22Rv1 (cell line): ENCODE measurements at regions not wholly inside any gene's neighbourhood (a gene's known extent, or its start where the extent isn't known, plus 50 kb on each side); places are given as distances from the start of the nearest gene placed in this dataset.

ENCODE experiments used
- CTCF ChIP-seq: fragments of 450-650 bp; IDR thresholded peaks from 2 replicates; pipeline ENCODE4 v1.5.1; 2017; ENCODE audit warnings: mild to moderate bottlenecking
- ZFX ChIP-seq: fragments of 450-650 bp; IDR thresholded peaks from 2 replicates; pipeline ENCODE4 v1.6.1; 2017; ENCODE audit warnings: antibody characterized with exemption, borderline replicate concordance

DNA sequence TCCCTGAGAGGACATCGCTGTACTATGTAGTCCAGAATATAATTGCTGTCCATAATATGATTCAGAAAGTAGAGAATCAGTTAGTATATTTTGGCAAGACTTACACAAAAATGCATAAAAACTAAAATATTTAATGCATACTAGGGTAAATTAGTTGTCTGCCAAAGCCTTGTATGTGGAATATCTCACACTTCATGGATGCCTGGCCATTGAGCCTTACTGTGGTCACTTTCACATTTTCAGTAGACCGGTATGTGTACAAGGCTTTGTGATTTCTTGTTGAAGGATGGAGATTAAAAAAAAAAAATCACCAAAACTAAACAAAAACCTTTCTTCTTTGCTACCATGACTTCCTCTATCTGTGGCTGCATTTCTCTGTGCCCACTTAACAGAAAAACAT is 197.3 kb upstream of the DDHD1 start:
- TF ChIP-seq ZFX (no peak), CTCF (no peak)
